ENCODE measurements at regions not wholly inside any gene's neighbourhood (a gene's known extent, or its start where the extent isn't known, plus 50 kb on each side); places are given as distances from the start of the nearest gene placed in this dataset.

DNA sequence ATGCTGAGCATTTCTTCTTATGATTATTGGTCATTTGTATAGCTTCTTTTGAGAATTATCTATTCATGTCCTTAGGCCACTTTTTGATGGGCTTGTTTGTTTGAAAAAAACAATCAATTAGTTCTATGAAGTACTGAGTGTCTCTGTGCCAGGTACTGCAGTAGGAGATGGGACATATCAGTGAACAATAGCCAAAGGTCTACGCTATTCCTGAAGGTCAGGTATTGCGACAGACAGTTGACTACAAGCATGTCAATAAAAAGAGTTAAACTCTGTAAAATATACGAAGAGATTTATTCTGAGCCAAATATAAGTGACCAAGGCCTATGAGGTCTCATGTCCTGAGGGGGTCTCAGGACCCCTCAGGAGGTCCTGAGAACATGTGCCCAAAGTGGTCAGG, 122.1 kb upstream of the NFE2L3 start:
- TF ChIP-seq TAF1 (IDR thresholded peaks at IDR 0.05; ENCODE audit: low read depth): no peak
- TF ChIP-seq, protein P1, sequence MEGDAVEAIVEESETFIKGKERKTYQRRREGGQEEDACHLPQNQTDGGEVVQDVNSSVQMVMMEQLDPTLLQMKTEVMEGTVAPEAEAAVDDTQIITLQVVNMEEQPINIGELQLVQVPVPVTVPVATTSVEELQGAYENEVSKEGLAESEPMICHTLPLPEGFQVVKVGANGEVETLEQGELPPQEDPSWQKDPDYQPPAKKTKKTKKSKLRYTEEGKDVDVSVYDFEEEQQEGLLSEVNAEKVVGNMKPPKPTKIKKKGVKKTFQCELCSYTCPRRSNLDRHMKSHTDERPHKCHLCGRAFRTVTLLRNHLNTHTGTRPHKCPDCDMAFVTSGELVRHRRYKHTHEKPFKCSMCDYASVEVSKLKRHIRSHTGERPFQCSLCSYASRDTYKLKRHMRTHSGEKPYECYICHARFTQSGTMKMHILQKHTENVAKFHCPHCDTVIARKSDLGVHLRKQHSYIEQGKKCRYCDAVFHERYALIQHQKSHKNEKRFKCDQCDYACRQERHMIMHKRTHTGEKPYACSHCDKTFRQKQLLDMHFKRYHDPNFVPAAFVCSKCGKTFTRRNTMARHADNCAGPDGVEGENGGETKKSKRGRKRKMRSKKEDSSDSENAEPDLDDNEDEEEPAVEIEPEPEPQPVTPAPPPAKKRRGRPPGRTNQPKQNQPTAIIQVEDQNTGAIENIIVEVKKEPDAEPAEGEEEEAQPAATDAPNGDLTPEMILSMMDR (IDR thresholded peaks at IDR 0.05; ENCODE audit: poor library complexity, severe bottlenecking): no peak
- TF ChIP-seq EZH2 (IDR thresholded peaks at IDR 0.05; ENCODE audit: borderline replicate concordance, insufficient read depth, low read length, poor library complexity, severe bottlenecking): no peak
- TF ChIP-seq MXI1 (conservative IDR thresholded peaks at IDR 0.05; ENCODE audit: poor library complexity, severe bottlenecking): no peak
- TF ChIP-seq POLR2AphosphoS5 (IDR thresholded peaks at IDR 0.05): no peak
- TF ChIP-seq RAD21 (conservative IDR thresholded peaks at IDR 0.05): no peak
- TF ChIP-seq EP300 (conservative IDR thresholded peaks at IDR 0.05; ENCODE audit: poor library complexity, severe bottlenecking): no peak
- TF ChIP-seq, protein P2, sequence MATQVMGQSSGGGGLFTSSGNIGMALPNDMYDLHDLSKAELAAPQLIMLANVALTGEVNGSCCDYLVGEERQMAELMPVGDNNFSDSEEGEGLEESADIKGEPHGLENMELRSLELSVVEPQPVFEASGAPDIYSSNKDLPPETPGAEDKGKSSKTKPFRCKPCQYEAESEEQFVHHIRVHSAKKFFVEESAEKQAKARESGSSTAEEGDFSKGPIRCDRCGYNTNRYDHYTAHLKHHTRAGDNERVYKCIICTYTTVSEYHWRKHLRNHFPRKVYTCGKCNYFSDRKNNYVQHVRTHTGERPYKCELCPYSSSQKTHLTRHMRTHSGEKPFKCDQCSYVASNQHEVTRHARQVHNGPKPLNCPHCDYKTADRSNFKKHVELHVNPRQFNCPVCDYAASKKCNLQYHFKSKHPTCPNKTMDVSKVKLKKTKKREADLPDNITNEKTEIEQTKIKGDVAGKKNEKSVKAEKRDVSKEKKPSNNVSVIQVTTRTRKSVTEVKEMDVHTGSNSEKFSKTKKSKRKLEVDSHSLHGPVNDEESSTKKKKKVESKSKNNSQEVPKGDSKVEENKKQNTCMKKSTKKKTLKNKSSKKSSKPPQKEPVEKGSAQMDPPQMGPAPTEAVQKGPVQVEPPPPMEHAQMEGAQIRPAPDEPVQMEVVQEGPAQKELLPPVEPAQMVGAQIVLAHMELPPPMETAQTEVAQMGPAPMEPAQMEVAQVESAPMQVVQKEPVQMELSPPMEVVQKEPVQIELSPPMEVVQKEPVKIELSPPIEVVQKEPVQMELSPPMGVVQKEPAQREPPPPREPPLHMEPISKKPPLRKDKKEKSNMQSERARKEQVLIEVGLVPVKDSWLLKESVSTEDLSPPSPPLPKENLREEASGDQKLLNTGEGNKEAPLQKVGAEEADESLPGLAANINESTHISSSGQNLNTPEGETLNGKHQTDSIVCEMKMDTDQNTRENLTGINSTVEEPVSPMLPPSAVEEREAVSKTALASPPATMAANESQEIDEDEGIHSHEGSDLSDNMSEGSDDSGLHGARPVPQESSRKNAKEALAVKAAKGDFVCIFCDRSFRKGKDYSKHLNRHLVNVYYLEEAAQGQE (IDR thresholded peaks at IDR 0.05; ENCODE audit: borderline replicate concordance): no peak
- TF ChIP-seq SMC3 (conservative IDR thresholded peaks at IDR 0.05; ENCODE audit: poor library complexity): no peak

Data from neural cell (in vitro differentiated cells).